ENCODE measurements at regions not wholly inside any gene's neighbourhood (a gene's known extent, or its start where the extent isn't known, plus 50 kb on each side); places are given as distances from the start of the nearest gene placed in this dataset.

DNA sequence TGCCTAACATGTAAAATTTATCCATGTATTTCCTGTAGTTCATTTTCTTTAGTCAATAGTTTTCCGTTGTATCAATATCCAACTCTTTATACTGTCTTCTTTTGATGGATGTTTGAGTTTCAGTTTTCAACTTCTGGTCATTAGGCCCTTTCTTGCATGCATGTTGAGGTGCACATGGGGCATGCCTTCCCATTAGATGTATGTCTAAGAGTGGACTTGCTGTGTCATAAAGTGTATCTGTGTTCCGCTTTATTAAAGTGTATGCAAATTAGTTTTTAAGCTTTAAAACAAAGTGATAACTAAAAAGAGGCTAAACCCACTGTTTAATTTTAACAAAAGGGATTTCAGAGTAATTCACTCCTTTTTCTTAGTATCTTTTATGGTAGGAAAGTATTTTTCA is 441.1 kb downstream of the PCNX1 start:
- no peak overlapping the region for H3K4ac ChIP-seq (ENCODE audit: low read depth, low read length)
- Mint-ChIP-seq H3K9me3 (no peaks in the 10 kb centered on the region), H3K27me3 (ENCODE audit: low read depth) (no peaks in the 10 kb centered on the region), H3K4me3 (no peak overlapping the region), H3K27ac (no peak overlapping the region), H3K36me3 (ENCODE audit: insufficient read depth in 1 of 3, low read depth in 3 of 3) (peaks cover 0 to 4% (median under 1%) of the 10 kb centered on the region in 3 experiments; a peak in 4 of 7 replicates), H3K4me1 (peaks cover 26 to 28% of the 10 kb centered on the region in 2 experiments)
- no CpG with 5 or more reads among the region's 2 CpGs for WGBS (ENCODE audit: extremely low coverage, insufficient read length, low lambda C conversion rate)
- no peaks in the 10 kb centered on the region for H3K23me2 ChIP-seq (ENCODE audit: insufficient read length, low read depth, low read length, poor library complexity, severe bottlenecking)
- no peaks in the 10 kb centered on the region for H4K20me1 ChIP-seq (ENCODE audit: control insufficient read depth, insufficient read depth, insufficient read length)
- no peak overlapping the region for H4K5ac ChIP-seq (ENCODE audit: insufficient read length, low read depth, low read length)
- H3K14ac ChIP-seq (ENCODE audit: insufficient read depth, low read length), result no peak overlapping the region
- H4K91ac ChIP-seq (ENCODE audit: insufficient read length, low read depth, low read length), result no peak overlapping the region
- peaks cover 8% of the 10 kb centered on the region; the same call in 1 of the 2 replicates for H3K79me2 ChIP-seq (ENCODE audit: insufficient read depth, low read length)
- no peak overlapping the region for H2BK120ac ChIP-seq (ENCODE audit: low read depth, low read length, poor library complexity, severe bottlenecking)
- H4K8ac ChIP-seq (replicated peaks; ENCODE audit: insufficient read length, low read depth, low read length), result no peak overlapping the region
- no peak overlapping the region for H3K9ac ChIP-seq (ENCODE audit: extremely low read depth, insufficient read length, low read length)
- H2BK15ac ChIP-seq (ENCODE audit: low read depth, low read length), result no peak overlapping the region
- H3K9me3 ChIP-seq (ENCODE audit: control insufficient read depth, low read depth, low read length), result no peaks in the 10 kb centered on the region
- H3K56ac ChIP-seq (ENCODE audit: insufficient read length, low read depth, low read length), result no peak overlapping the region
- no peak overlapping the region for H2BK5ac ChIP-seq (ENCODE audit: insufficient read length, low read length)
- no peaks in the 10 kb centered on the region for H3K4me1 ChIP-seq (ENCODE audit: insufficient read depth, low read length)
- no peak overlapping the region for H2BK20ac ChIP-seq (ENCODE audit: low read depth, low read length, poor library complexity, severe bottlenecking)
- TF ChIP-seq, protein P1, sequence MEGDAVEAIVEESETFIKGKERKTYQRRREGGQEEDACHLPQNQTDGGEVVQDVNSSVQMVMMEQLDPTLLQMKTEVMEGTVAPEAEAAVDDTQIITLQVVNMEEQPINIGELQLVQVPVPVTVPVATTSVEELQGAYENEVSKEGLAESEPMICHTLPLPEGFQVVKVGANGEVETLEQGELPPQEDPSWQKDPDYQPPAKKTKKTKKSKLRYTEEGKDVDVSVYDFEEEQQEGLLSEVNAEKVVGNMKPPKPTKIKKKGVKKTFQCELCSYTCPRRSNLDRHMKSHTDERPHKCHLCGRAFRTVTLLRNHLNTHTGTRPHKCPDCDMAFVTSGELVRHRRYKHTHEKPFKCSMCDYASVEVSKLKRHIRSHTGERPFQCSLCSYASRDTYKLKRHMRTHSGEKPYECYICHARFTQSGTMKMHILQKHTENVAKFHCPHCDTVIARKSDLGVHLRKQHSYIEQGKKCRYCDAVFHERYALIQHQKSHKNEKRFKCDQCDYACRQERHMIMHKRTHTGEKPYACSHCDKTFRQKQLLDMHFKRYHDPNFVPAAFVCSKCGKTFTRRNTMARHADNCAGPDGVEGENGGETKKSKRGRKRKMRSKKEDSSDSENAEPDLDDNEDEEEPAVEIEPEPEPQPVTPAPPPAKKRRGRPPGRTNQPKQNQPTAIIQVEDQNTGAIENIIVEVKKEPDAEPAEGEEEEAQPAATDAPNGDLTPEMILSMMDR (conservative IDR thresholded peaks at IDR 0.05), result no peak
- no peak overlapping the region for H2AFZ ChIP-seq (ENCODE audit: low read length)
- H3K27me3 ChIP-seq (ENCODE audit: insufficient read depth, low read length), result no peaks in the 10 kb centered on the region
- no peak overlapping the region for H2BK12ac ChIP-seq (ENCODE audit: insufficient read length, low read depth, low read length)
- no peak for DNase-seq
- no peak overlapping the region for H2AK5ac ChIP-seq (ENCODE audit: insufficient read length, low read length)
- no peak overlapping the region for H3K27ac ChIP-seq (ENCODE audit: insufficient read length, low read depth, low read length)
- H3T11ph ChIP-seq (ENCODE audit: low read length), result no peak overlapping the region
- no peak overlapping the region for H3K18ac ChIP-seq (ENCODE audit: insufficient read length, low read depth, low read length)
- no peak overlapping the region for H3K4me2 ChIP-seq (ENCODE audit: insufficient read depth, insufficient read length, low read length)
- H3K23ac ChIP-seq (ENCODE audit: insufficient read length, low read depth, low read length), result no peak overlapping the region
- peaks cover 8% of the 10 kb centered on the region for H3K79me1 ChIP-seq (ENCODE audit: insufficient read depth, low read depth, low read length, poor library complexity, severe bottlenecking)
